Heart right ventricle (tissue), 16 donors: ENCODE measurements at regions not wholly inside any gene's neighbourhood (a gene's known extent, or its start where the extent isn't known, plus 50 kb on each side); places are given as distances from the start of the nearest gene placed in this dataset.

Experiments used
- ATAC-seq, 8 donors: fragments of 200-7000 bp; cut with Tn5 transposase; one replicate each; pipeline ENCODE4 v1.9.1; 2020; ENCODE audit warnings: mild to moderate bottlenecking in 8 of 8, moderate library complexity in 8 of 8, moderate number of reproducible peaks in 1 of 8
- DNase-seq, 2 donors: peaks; one replicate each; pipeline ENCODE4 v3.0.0-alpha.2; 2020
- H3K27ac ChIP-seq, 10 donors: fragments of 200-600 bp; sonication (generic) in 2 of 10; one replicate each; pipeline versions ENCODE4 v1.5.0 to v1.8.0; 2020 to 2022; ENCODE audit warnings: mild to moderate bottlenecking in 3 of 10
- H3K27me3 ChIP-seq, 7 donors: fragments of 200-600 bp; one replicate each; pipeline ENCODE4 v1.8.0; 2021 to 2022; ENCODE audit warnings: mild to moderate bottlenecking in 2 of 7
- H3K36me3 ChIP-seq, 9 donors: fragments of 200-600 bp; sonication (generic) in 1 of 9; one replicate each; pipeline versions ENCODE4 v1.5.0 to v1.8.0; 2020 to 2022; ENCODE audit warnings: mild to moderate bottlenecking in 2 of 9
- H3K4me1 ChIP-seq, 9 donors: fragments of 200-600 bp; sonication (generic) in 1 of 9; one replicate each; pipeline versions ENCODE4 v1.5.0 to v1.8.0; 2020 to 2022; ENCODE audit warnings: mild to moderate bottlenecking in 4 of 9
- H3K4me3 ChIP-seq, 10 donors: fragments of 200-600 bp; sonication (generic) in 2 of 10; one replicate each; pipeline versions ENCODE4 v1.5.0 to v1.8.0; 2020 to 2022; ENCODE audit warnings: mild to moderate bottlenecking in 7 of 10, moderate library complexity in 2 of 10
- H3K9me3 ChIP-seq, 11 donors: fragments of 200-600 bp in 10 of 11; sonication (generic) in 2 of 11; one replicate each; pipeline versions ENCODE4 v1.5.0 to v1.8.0; 2013 to 2022; ENCODE audit warnings: mild to moderate bottlenecking in 2 of 11, control low read depth in 1 of 11, moderate library complexity in 1 of 11
- CTCF ChIP-seq, 9 donors: fragments of 200-600 bp; sonication (generic) in 2 of 9; IDR thresholded peaks; one replicate each; pipeline versions ENCODE4 v1.5.0 to v1.8.0; 2021 to 2022; ENCODE audit warnings: antibody characterized with exemption in 9 of 9, mild to moderate bottlenecking in 5 of 9, moderate library complexity in 1 of 9
- WGBS, 2 donors: extraction: QIAGEN DNeasy Blood & Tissue Kit; methylation state at CpG; one replicate each; pipeline ENCODE4 v1.1.7; 2013; ENCODE audit warnings: inconsistent platforms in 1 of 2; 5-methylcytosine and 5-hydroxymethylcytosine counted together
- intact Hi-C, 10 donors: fragments of 100-400 bp; cut with DNase I; formaldehyde crosslinking; loops; one replicate each; pipeline versions ENCODE4 v1.11.1 to v1.14.2; 2022
- donor health status: Arrhythmogenic right ventricular cardiomyopathy.
- donor health status: ischemic (EF 13 %, LVEDD 7.1; RV severe dilation, severe dysfunction).
- donor health status: healthy with polysubstance abuse.
- donor health status: DM: no; HTN: yes; CAD: no.
- donor health status: DM: no; HTN: no; CAD: no.
- donor health status: ischemic (EF 25% LVEDD 6.9; RV normal size, moderate dysfunction).
- donor health status: ischemic (EF 25% LVEDD 5.7; RV mildly dilated, moderate dysfunction).
- donor health status: healthy.
- donor health status: DM: yes; HTN: yes; CAD: no.
- donor health status: Ischemic cardiomyopathy.
- donor health status: ischemic (EF 35%, LVEDD 5.7; RV mildly dilated, moderate dysfunction).
- donor health status: nonischemic (EF 11% LVEDD 7.7; RV severe dilation, severe dysfunction).
- donor health status: DM: yes; HTN: yes; CAD: no.
- donor health status: PGD.
- donor health status: ischemic (EF 29% LVEDD 5.4; RV normal size, mild dysfunction).
- donor health status: nonischemic (EF 23%, LVEDD 6.1; RV moderate dilation, normal function).

GRCh38 chr6:143612186-143612585, 65.6 kb upstream of the PHACTR2 start:
- peaks cover 0 to 24% (median 13%) of the 10 kb centered on the region in 9 donors for H3K4me1 ChIP-seq
- DNase-seq (no peak), ATAC-seq (no peak)
- no peaks in the 10 kb centered on the region for H3K27me3 ChIP-seq
- H3K9me3 ChIP-seq: no peaks in the 10 kb centered on the region
- H3K36me3 ChIP-seq: no peaks in the 10 kb centered on the region
- WGBS, 2 donors: 98 to 99% methylated on average over 1 of the region's 1 CpG
- H3K27ac ChIP-seq: no peak overlapping the region
- intact Hi-C loops: no loop called here
- no peak overlapping the region for H3K4me3 ChIP-seq
- no peak for TF ChIP-seq CTCF (IDR thresholded peaks at IDR 0.05)

GRCh38 chr6:143611580-143611979, 66.2 kb upstream of the PHACTR2 start:
- Histone ChIP-seq H3K27me3 (no peaks in the 10 kb centered on the region), H3K4me1 (peaks cover 3 to 30% (median 17%) of the 10 kb centered on the region in 9 donors), H3K27ac (no peak overlapping the region), H3K36me3 (no peaks in the 10 kb centered on the region), H3K9me3 (no peaks in the 10 kb centered on the region), H3K4me3 (no peak overlapping the region)
- no peak for DNase-seq
- TF ChIP-seq CTCF (IDR thresholded peaks at IDR 0.05): no peak
- intact Hi-C loops: no loop called here
- 94 to 95% methylated on average over 5 of the region's 5 CpGs for WGBS, 2 donors
- ATAC-seq: no peak

- H3K36me3 ChIP-seq: no peaks in the 10 kb centered on the region
- peaks cover 3 to 29% (median 19%) of the 10 kb centered on the region in 9 donors for H3K4me1 ChIP-seq
- no peak overlapping the region for H3K27ac ChIP-seq
- intact Hi-C loops: no loop called here
- H3K9me3 ChIP-seq: no peaks in the 10 kb centered on the region
- DNase-seq: no peak
- no peaks in the 10 kb centered on the region for H3K27me3 ChIP-seq
- no peak overlapping the region for H3K4me3 ChIP-seq
- no peak for TF ChIP-seq CTCF (IDR thresholded peaks at IDR 0.05)
- no peak for ATAC-seq
- 95 to 100% methylated on average over 1 of the region's 1 CpG for WGBS, 2 donors
Observed at GRCh38 chr6:143609972-143610371, 67.8 kb upstream of the PHACTR2 start.

GRCh38 chr6:143609501-143609900, 68.3 kb upstream of the PHACTR2 start:
- Histone ChIP-seq H3K27ac (no peak overlapping the region), H3K27me3 (no peaks in the 10 kb centered on the region), H3K4me1 (peaks cover 3 to 26% (median 19%) of the 10 kb centered on the region in 9 donors), H3K9me3 (no peaks in the 10 kb centered on the region), H3K36me3 (no peaks in the 10 kb centered on the region), H3K4me3 (no peak overlapping the region)
- no peak for DNase-seq
- TF ChIP-seq CTCF (IDR thresholded peaks at IDR 0.05): no peak
- intact Hi-C loops: no loop called here
- no peak for ATAC-seq
- whole genome bisulfite sequencing, 2 donors: 90 to 95% methylated on average over 1 of the region's 1 CpG
